HG02571 (cell line): ENCODE measurements at regions not wholly inside any gene's neighbourhood (a gene's known extent, or its start where the extent isn't known, plus 50 kb on each side); places are given as distances from the start of the nearest gene placed in this dataset.
A peak's percentile ranks its signal among the peaks of the same experiment; 100 is the strongest.
"Not testable (repeated sequence)": the region's sequence is repeated elsewhere in the genome, so short reads cannot be mapped to it uniquely, and the experiment has no call there.

Experiments
- ATAC-seq: cut with Tn5 transposase; IDR thresholded peaks from one replicate; pipeline ENCODE4 v1.9.1; 2021; ENCODE audit warnings: mild to moderate bottlenecking, moderate library complexity; ENCODE audit not compliant: unreplicated experiment

GRCh38 chr6:115873901-115874300 lies 186.8 kb downstream of the FRK start:
- ATAC-seq: no peak

- no peak for ATAC-seq
Measured at GRCh38 chr6:115870464-115870863, 190.2 kb downstream of the FRK start.

- ATAC-seq: no peak
Measured at GRCh38 chr6:115865914-115866313, 194.8 kb downstream of the FRK start.

GRCh38 chr6:115863211-115863610 lies 197.5 kb downstream of the FRK start:
- no peak for ATAC-seq

- ATAC-seq: not testable (repeated sequence)
Measured at GRCh38 chr6:115861658-115862057, 199.0 kb downstream of the FRK start.

GRCh38 chr6:115859577-115859976 lies 201.1 kb downstream of the FRK start:
- ATAC-seq: not testable (repeated sequence)

- no peak for ATAC-seq
Measured at GRCh38 chr6:115854866-115855665, 205.6 kb downstream of the FRK start.

- ATAC-seq: no peak
Measured at GRCh38 chr6:115847671-115848070, 213.0 kb downstream of the FRK start.

- ATAC-seq: no peak
Measured at GRCh38 chr6:115843945-115844344, 216.7 kb downstream of the FRK start.

GRCh38 chr6:115842338-115842737 lies 218.4 kb downstream of the FRK start:
- no peak for ATAC-seq

- ATAC-seq: no peak
Measured at GRCh38 chr6:115839583-115840181, 221.0 kb downstream of the FRK start.

GRCh38 chr6:115838763-115839401 lies 221.8 kb downstream of the FRK start:
- peak; percentile 87 for ATAC-seq

GRCh38 chr6:115838216-115838615 lies 222.5 kb downstream of the FRK start:
- no peak for ATAC-seq

GRCh38 chr6:115836374-115836773 lies 224.3 kb downstream of the FRK start:
- ATAC-seq: not testable (repeated sequence)

GRCh38 chr6:115835314-115835713 lies 225.4 kb downstream of the FRK start:
- no peak for ATAC-seq

GRCh38 chr6:115834542-115834941 lies 226.1 kb downstream of the FRK start:
- not testable (repeated sequence) for ATAC-seq

- no peak for ATAC-seq
Measured at GRCh38 chr6:115832786-115833185, 227.9 kb downstream of the FRK start.

GRCh38 chr6:115832186-115832585 lies 228.5 kb downstream of the FRK start:
- no peak for ATAC-seq

- ATAC-seq: no peak
Measured at GRCh38 chr6:115830895-115831294, 229.8 kb downstream of the FRK start.

GRCh38 chr6:115821798-115822197 lies 238.9 kb downstream of the FRK start:
- ATAC-seq: no peak

- no peak for ATAC-seq
Measured at GRCh38 chr6:115819506-115819905, 241.2 kb downstream of the FRK start.

- no peak for ATAC-seq
Measured at GRCh38 chr6:115817161-115817560, 243.5 kb downstream of the FRK start.
